Colon (tissue), 2 donors: ENCODE measurements at regions not wholly inside any gene's neighbourhood (a gene's known extent, or its start where the extent isn't known, plus 50 kb on each side); places are given as distances from the start of the nearest gene placed in this dataset.

Experiments
- FAIRE-seq: peaks from 2 replicates; lab custom pipeline; 2012; peaks lifted over from hg19 to GRCh38; lab: Jason Lieb, UNC
- donor health status: control.
- donor health status: control.

- no peak for FAIRE-seq
Observed at GRCh38 chr13:74000876-74001275, 133.3 kb downstream of the KLF12 start.

GRCh38 chr13:73998631-73999030 is 135.6 kb downstream of the KLF12 start:
- no peak for FAIRE-seq

- no peak for FAIRE-seq
Observed at GRCh38 chr13:73997964-73998363, 136.2 kb downstream of the KLF12 start.

GRCh38 chr13:73996569-73996968 is 137.6 kb downstream of the KLF12 start:
- FAIRE-seq: no peak

- FAIRE-seq: no peak
Observed at GRCh38 chr13:73995736-73996135, 138.5 kb downstream of the KLF12 start.

GRCh38 chr13:73993661-73994060 is 140.5 kb downstream of the KLF12 start:
- no peak for FAIRE-seq

- no peak for FAIRE-seq
Observed at GRCh38 chr13:73991884-73992283, 142.3 kb downstream of the KLF12 start.

- no peak for FAIRE-seq
Observed at GRCh38 chr13:73991384-73991783, 142.8 kb downstream of the KLF12 start.

- no peak for FAIRE-seq
Observed at GRCh38 chr13:73989244-73989843, 144.9 kb downstream of the KLF12 start.

- no peak for FAIRE-seq
Observed at GRCh38 chr13:73988461-73988860, 145.7 kb downstream of the KLF12 start.

- FAIRE-seq: no peak
Observed at GRCh38 chr13:73987618-73988017, 146.6 kb downstream of the KLF12 start.

- no peak for FAIRE-seq
Observed at GRCh38 chr13:73985783-73986182, 148.4 kb downstream of the KLF12 start.

- no peak for FAIRE-seq
Observed at GRCh38 chr13:73984949-73985691, 149.1 kb downstream of the KLF12 start.

GRCh38 chr13:73984201-73984600 is 150.0 kb downstream of the KLF12 start:
- no peak for FAIRE-seq

GRCh38 chr13:73983109-73983508 is 151.1 kb downstream of the KLF12 start:
- no peak for FAIRE-seq

- no peak for FAIRE-seq
Observed at GRCh38 chr13:73981595-73981994, 152.6 kb downstream of the KLF12 start.

GRCh38 chr13:73975767-73976166 is 158.4 kb downstream of the KLF12 start:
- FAIRE-seq: no peak

- FAIRE-seq: no peak
Observed at GRCh38 chr13:73974051-73974450, 160.2 kb downstream of the KLF12 start.

- FAIRE-seq: no peak
Observed at GRCh38 chr13:73973156-73973555, 161.0 kb downstream of the KLF12 start.

GRCh38 chr13:73972545-73972944 is 161.7 kb downstream of the KLF12 start:
- no peak for FAIRE-seq

- FAIRE-seq: no peak
Observed at GRCh38 chr13:73971481-73971880, 162.7 kb downstream of the KLF12 start.

GRCh38 chr13:73970421-73971055 is 163.7 kb downstream of the KLF12 start:
- no peak for FAIRE-seq

- no peak for FAIRE-seq
Observed at GRCh38 chr13:73967397-73968165, 166.6 kb downstream of the KLF12 start.
